Esophagus squamous epithelium (tissue), 4 donors: ENCODE measurements at regions not wholly inside any gene's neighbourhood (a gene's known extent, or its start where the extent isn't known, plus 50 kb on each side); places are given as distances from the start of the nearest gene placed in this dataset.

Experiments used
- POLR2A ChIP-seq, 4 donors: fragments of 450-650 bp; IDR thresholded peaks; one replicate each; pipeline ENCODE4 v1.6.1; 2017; ENCODE audit warnings: antibody characterized with exemption in 4 of 4, mild to moderate bottlenecking in 4 of 4, moderate library complexity in 3 of 4
- TF ChIP-seq, protein P1 (sequence below), 6 experiments: fragments of 450-650 bp in 4 of 6; fragments of 200-600 bp in 2 of 6; sonication (generic) in 2 of 6; IDR thresholded peaks; one replicate each; pipeline ENCODE4 v1.5.1; 2016 to 2019; ENCODE audit warnings: antibody characterized with exemption in 6 of 6, mild to moderate bottlenecking in 4 of 6, moderate library complexity in 4 of 6

GRCh38 chr3:76897076-76897475 lies 142.8 kb upstream of the ROBO2 start:
- TF ChIP-seq, protein P1, sequence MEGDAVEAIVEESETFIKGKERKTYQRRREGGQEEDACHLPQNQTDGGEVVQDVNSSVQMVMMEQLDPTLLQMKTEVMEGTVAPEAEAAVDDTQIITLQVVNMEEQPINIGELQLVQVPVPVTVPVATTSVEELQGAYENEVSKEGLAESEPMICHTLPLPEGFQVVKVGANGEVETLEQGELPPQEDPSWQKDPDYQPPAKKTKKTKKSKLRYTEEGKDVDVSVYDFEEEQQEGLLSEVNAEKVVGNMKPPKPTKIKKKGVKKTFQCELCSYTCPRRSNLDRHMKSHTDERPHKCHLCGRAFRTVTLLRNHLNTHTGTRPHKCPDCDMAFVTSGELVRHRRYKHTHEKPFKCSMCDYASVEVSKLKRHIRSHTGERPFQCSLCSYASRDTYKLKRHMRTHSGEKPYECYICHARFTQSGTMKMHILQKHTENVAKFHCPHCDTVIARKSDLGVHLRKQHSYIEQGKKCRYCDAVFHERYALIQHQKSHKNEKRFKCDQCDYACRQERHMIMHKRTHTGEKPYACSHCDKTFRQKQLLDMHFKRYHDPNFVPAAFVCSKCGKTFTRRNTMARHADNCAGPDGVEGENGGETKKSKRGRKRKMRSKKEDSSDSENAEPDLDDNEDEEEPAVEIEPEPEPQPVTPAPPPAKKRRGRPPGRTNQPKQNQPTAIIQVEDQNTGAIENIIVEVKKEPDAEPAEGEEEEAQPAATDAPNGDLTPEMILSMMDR (IDR thresholded peaks at IDR 0.05): no peak
- no peak for TF ChIP-seq POLR2A (IDR thresholded peaks at IDR 0.05)
